A549 (cell line): ENCODE measurements at regions not wholly inside any gene's neighbourhood (a gene's known extent, or its start where the extent isn't known, plus 50 kb on each side); places are given as distances from the start of the nearest gene placed in this dataset.

ENCODE experiments used
- EP300 ChIP-seq, 2 experiments: fragments of >200 bp; sonication (Bioruptor Twin); formaldehyde crosslinking; IDR thresholded peaks; 2 replicates in 1 of 2; 3 replicates in 1 of 2; pipeline ENCODE4 v1.6.1; 2016 to 2017
- ESRRA ChIP-seq: fragments of 150-350 bp; IDR thresholded peaks from 2 replicates; pipeline ENCODE4 v1.6.1; 2014; ENCODE audit warnings: mild to moderate bottlenecking, low read length, borderline replicate concordance
- RCOR1 ChIP-seq: fragments of 150-350 bp; IDR thresholded peaks from 2 replicates; pipeline ENCODE4 v1.6.1; 2014; ENCODE audit warnings: antibody characterized with exemption, low read length, low read depth
- TF ChIP-seq, protein P1 (sequence below): fragments of >200 bp; sonication (Bioruptor Twin); formaldehyde crosslinking; IDR thresholded peaks from 3 replicates; pipeline ENCODE4 v1.5.1; 2016
- TF ChIP-seq, protein P2 (sequence below): fragments of 200-600 bp; sonication (generic); IDR thresholded peaks from 2 replicates; pipeline ENCODE4 v1.6.1; 2016; ENCODE audit warnings: antibody characterized with exemption, mild to moderate bottlenecking, moderate library complexity
- TF ChIP-seq, protein P3 (sequence below): IDR thresholded peaks from 2 replicates; pipeline ENCODE4 v1.6.1; 2012

DNA sequence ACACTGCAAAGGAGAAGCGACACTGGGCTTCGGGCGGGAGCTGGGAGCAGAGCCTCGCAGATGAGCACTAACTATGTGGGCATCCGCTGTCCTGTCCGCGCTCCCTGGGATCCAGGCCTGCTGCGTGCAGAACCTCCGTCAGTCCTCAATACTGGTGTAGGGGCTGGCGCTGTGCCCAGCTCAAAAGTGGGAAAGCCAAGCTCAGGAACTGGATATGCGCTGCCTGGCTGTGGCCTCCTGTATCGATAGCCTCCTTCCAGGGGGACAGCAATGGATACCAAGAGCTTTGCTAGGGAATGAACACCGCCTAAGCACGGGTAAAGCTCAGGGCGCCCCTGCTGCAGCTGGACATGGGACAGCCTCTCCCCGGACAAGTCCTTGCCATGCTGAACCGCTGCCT, 270.4 kb downstream of the NSG2 start:
- TF ChIP-seq ESRRA (no peak), EP300 (IDR thresholded peaks at IDR 0.05) (no peak), RCOR1 (no peak)
- TF ChIP-seq, protein P1, sequence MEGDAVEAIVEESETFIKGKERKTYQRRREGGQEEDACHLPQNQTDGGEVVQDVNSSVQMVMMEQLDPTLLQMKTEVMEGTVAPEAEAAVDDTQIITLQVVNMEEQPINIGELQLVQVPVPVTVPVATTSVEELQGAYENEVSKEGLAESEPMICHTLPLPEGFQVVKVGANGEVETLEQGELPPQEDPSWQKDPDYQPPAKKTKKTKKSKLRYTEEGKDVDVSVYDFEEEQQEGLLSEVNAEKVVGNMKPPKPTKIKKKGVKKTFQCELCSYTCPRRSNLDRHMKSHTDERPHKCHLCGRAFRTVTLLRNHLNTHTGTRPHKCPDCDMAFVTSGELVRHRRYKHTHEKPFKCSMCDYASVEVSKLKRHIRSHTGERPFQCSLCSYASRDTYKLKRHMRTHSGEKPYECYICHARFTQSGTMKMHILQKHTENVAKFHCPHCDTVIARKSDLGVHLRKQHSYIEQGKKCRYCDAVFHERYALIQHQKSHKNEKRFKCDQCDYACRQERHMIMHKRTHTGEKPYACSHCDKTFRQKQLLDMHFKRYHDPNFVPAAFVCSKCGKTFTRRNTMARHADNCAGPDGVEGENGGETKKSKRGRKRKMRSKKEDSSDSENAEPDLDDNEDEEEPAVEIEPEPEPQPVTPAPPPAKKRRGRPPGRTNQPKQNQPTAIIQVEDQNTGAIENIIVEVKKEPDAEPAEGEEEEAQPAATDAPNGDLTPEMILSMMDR, result no peak
- TF ChIP-seq, protein P2, sequence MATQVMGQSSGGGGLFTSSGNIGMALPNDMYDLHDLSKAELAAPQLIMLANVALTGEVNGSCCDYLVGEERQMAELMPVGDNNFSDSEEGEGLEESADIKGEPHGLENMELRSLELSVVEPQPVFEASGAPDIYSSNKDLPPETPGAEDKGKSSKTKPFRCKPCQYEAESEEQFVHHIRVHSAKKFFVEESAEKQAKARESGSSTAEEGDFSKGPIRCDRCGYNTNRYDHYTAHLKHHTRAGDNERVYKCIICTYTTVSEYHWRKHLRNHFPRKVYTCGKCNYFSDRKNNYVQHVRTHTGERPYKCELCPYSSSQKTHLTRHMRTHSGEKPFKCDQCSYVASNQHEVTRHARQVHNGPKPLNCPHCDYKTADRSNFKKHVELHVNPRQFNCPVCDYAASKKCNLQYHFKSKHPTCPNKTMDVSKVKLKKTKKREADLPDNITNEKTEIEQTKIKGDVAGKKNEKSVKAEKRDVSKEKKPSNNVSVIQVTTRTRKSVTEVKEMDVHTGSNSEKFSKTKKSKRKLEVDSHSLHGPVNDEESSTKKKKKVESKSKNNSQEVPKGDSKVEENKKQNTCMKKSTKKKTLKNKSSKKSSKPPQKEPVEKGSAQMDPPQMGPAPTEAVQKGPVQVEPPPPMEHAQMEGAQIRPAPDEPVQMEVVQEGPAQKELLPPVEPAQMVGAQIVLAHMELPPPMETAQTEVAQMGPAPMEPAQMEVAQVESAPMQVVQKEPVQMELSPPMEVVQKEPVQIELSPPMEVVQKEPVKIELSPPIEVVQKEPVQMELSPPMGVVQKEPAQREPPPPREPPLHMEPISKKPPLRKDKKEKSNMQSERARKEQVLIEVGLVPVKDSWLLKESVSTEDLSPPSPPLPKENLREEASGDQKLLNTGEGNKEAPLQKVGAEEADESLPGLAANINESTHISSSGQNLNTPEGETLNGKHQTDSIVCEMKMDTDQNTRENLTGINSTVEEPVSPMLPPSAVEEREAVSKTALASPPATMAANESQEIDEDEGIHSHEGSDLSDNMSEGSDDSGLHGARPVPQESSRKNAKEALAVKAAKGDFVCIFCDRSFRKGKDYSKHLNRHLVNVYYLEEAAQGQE, result no peak
- TF ChIP-seq, protein P3, sequence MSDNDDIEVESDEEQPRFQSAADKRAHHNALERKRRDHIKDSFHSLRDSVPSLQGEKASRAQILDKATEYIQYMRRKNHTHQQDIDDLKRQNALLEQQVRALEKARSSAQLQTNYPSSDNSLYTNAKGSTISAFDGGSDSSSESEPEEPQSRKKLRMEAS, result no peak
